ENCODE measurements at regions not wholly inside any gene's neighbourhood (a gene's known extent, or its start where the extent isn't known, plus 50 kb on each side); places are given as distances from the start of the nearest gene placed in this dataset.

- no peak for TF ChIP-seq EZH2 (IDR thresholded peaks at IDR 0.05; ENCODE audit: low read length, unreplicated experiment)
- TF ChIP-seq, protein P1, sequence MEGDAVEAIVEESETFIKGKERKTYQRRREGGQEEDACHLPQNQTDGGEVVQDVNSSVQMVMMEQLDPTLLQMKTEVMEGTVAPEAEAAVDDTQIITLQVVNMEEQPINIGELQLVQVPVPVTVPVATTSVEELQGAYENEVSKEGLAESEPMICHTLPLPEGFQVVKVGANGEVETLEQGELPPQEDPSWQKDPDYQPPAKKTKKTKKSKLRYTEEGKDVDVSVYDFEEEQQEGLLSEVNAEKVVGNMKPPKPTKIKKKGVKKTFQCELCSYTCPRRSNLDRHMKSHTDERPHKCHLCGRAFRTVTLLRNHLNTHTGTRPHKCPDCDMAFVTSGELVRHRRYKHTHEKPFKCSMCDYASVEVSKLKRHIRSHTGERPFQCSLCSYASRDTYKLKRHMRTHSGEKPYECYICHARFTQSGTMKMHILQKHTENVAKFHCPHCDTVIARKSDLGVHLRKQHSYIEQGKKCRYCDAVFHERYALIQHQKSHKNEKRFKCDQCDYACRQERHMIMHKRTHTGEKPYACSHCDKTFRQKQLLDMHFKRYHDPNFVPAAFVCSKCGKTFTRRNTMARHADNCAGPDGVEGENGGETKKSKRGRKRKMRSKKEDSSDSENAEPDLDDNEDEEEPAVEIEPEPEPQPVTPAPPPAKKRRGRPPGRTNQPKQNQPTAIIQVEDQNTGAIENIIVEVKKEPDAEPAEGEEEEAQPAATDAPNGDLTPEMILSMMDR (conservative IDR thresholded peaks at IDR 0.05; ENCODE audit: low read depth, low read length) = no peak
Measured at GRCh38 chr5:175107865-175108264, 336.1 kb downstream of the DRD1 start.
